Liver (tissue), 8 donors: ENCODE measurements at regions not wholly inside any gene's neighbourhood (a gene's known extent, or its start where the extent isn't known, plus 50 kb on each side); places are given as distances from the start of the nearest gene placed in this dataset.

Source experiments
- DNase-seq: peaks from one replicate; pipeline ENCODE4 v3.0.0-alpha.2; 2017; ENCODE audit warnings: low spot score
- H3K27ac ChIP-seq, 2 donors: one replicate each; pipeline ENCODE4 v1.7.0; 2013; ENCODE audit warnings: inconsistent platforms in 2 of 2, low read length in 2 of 2, control low read depth in 1 of 2, low read depth in 1 of 2, mild to moderate bottlenecking in 1 of 2
- H3K27me3 ChIP-seq, 4 donors: one replicate each; pipeline versions ENCODE4 v1.6.1 to v1.7.0; 2013; ENCODE audit warnings: low read length in 3 of 4, inconsistent platforms in 1 of 4, mild to moderate bottlenecking in 1 of 4, moderate library complexity in 1 of 4; ENCODE audit not compliant: control insufficient read depth in 4 of 4, insufficient read depth in 4 of 4
- H3K36me3 ChIP-seq, 4 donors: one replicate each; pipeline versions ENCODE4 v1.6.1 to v1.7.0; 2013; ENCODE audit warnings: low read length in 3 of 4, mild to moderate bottlenecking in 3 of 4, low read depth in 1 of 4, moderate library complexity in 1 of 4; ENCODE audit not compliant: control insufficient read depth in 4 of 4, insufficient read depth in 3 of 4
- H3K4me1 ChIP-seq, 4 donors: one replicate each; pipeline versions ENCODE4 v1.6.1 to v1.7.0; 2013; ENCODE audit warnings: low read length in 3 of 4, mild to moderate bottlenecking in 3 of 4, moderate library complexity in 1 of 4; ENCODE audit not compliant: control insufficient read depth in 4 of 4, insufficient read depth in 4 of 4
- H3K4me3 ChIP-seq, 3 donors: one replicate each; pipeline versions ENCODE4 v1.6.1 to v1.7.0; 2013; ENCODE audit warnings: low read length in 3 of 3, control low read depth in 1 of 3, low read depth in 1 of 3, mild to moderate bottlenecking in 1 of 3
- H3K9ac ChIP-seq, 2 donors: one replicate each; pipeline ENCODE4 v1.7.0; 2013; ENCODE audit warnings: low read length in 2 of 2, mild to moderate bottlenecking in 2 of 2, moderate library complexity in 2 of 2, control low read depth in 1 of 2, low read depth in 1 of 2
- H3K9me3 ChIP-seq, 4 donors: one replicate each; pipeline versions ENCODE4 v1.6.1 to v1.7.0; 2013; ENCODE audit warnings: low read length in 3 of 4; ENCODE audit not compliant: control insufficient read depth in 4 of 4
- EGR1 ChIP-seq, 2 donors: IDR thresholded peaks; 2 replicates each; pipeline ENCODE4 v1.6.1; 2016 to 2018; ENCODE audit warnings: antibody characterized with exemption in 2 of 2, low read depth in 2 of 2
- FOXA1 ChIP-seq: IDR thresholded peaks from 2 replicates; pipeline ENCODE4 v1.6.1; 2016; ENCODE audit warnings: antibody characterized with exemption
- FOXA2 ChIP-seq: IDR thresholded peaks from 2 replicates; pipeline ENCODE4 v1.6.1; 2016; ENCODE audit warnings: antibody characterized with exemption
- GABPA ChIP-seq, 2 donors: IDR thresholded peaks in 1 of 2; conservative IDR thresholded peaks in 1 of 2; 2 replicates each; pipeline ENCODE4 v1.6.1; 2016; ENCODE audit warnings: antibody characterized with exemption in 2 of 2, mild to moderate bottlenecking in 1 of 2, moderate library complexity in 1 of 2
- HNF4A ChIP-seq, 2 donors: conservative IDR thresholded peaks; 2 replicates each; pipeline ENCODE4 v1.6.1; 2016; ENCODE audit warnings: antibody characterized with exemption in 2 of 2, mild to moderate bottlenecking in 2 of 2
- HNF4G ChIP-seq: IDR thresholded peaks from 2 replicates; pipeline ENCODE4 v1.6.1; 2016; ENCODE audit warnings: antibody characterized with exemption
- JUND ChIP-seq, 2 donors: IDR thresholded peaks; 2 replicates each; pipeline ENCODE4 v1.6.1; 2016; ENCODE audit warnings: antibody characterized with exemption in 2 of 2
- NR2F2 ChIP-seq: IDR thresholded peaks from 2 replicates; pipeline ENCODE4 v1.6.1; 2016; ENCODE audit warnings: antibody characterized with exemption
- RXRA ChIP-seq, 2 donors: IDR thresholded peaks; 2 replicates each; pipeline ENCODE4 v1.6.1; 2017 to 2018; ENCODE audit warnings: antibody characterized with exemption in 2 of 2, mild to moderate bottlenecking in 1 of 2
- SP1 ChIP-seq: IDR thresholded peaks from 2 replicates; pipeline ENCODE4 v1.6.1; 2018; ENCODE audit warnings: antibody characterized with exemption, mild to moderate bottlenecking
- TAF1 ChIP-seq: conservative IDR thresholded peaks from 2 replicates; pipeline ENCODE4 v1.6.1; 2016; ENCODE audit warnings: antibody characterized with exemption, mild to moderate bottlenecking
- YY1 ChIP-seq: IDR thresholded peaks from 2 replicates; pipeline ENCODE4 v1.6.1; 2016; ENCODE audit warnings: antibody characterized with exemption, mild to moderate bottlenecking
- WGBS: extraction: QIAGEN DNeasy Blood & Tissue Kit; methylation state at CpG from one replicate; pipeline ENCODE4 v1.1.7; 2013; 5-methylcytosine and 5-hydroxymethylcytosine counted together
- TF ChIP-seq, protein P1 (sequence below): fragments of 150-350 bp; IDR thresholded peaks from 2 replicates; pipeline ENCODE4 v1.5.1; 2017; ENCODE audit warnings: improper control_type of control experiment, low read depth, low read length; ENCODE audit not compliant: missing input control
- TF ChIP-seq, protein P2 (sequence below): IDR thresholded peaks from 2 replicates; pipeline ENCODE4 v1.6.1; 2016; ENCODE audit warnings: antibody characterized with exemption
- TF ChIP-seq, protein P3 (sequence below): IDR thresholded peaks from 2 replicates; pipeline ENCODE4 v1.6.1; 2016; ENCODE audit warnings: antibody characterized with exemption
- TF ChIP-seq, protein P4 (sequence below): IDR thresholded peaks from 2 replicates; pipeline ENCODE4 v1.6.1; 2016; ENCODE audit warnings: antibody characterized with exemption, mild to moderate bottlenecking
- TF ChIP-seq, protein P5 (sequence below): IDR thresholded peaks from 2 replicates; pipeline ENCODE4 v1.6.1; 2016; ENCODE audit warnings: antibody characterized with exemption
- donor health status: healthy.
- donor health status: healthy.
- donor health status: healthy.
- donor health status: healthy.
- donor health status: healthy.

DNA sequence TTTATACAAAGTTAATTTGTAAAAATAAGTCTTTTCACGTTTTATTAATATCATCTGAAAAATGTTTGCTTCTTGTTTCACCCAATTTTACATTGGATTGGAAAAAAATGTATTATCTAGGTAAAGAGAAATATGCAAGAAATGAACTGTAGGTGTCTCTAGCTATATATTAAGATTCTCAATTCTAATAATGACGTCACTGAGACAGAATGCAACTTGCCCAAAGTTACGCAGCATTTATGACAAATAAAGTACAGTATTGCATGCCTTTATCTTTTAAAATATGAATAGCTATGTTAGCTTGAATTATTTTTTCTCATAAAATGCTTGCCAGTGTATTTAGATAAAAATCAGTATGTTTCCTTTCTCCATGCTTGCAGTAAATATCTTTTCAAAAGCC is 728.8 kb downstream of the RERGL start:
- H3K36me3 ChIP-seq, result no peaks in the 10 kb centered on the region
- no peak for TF ChIP-seq HNF4G
- TF ChIP-seq, protein P1, sequence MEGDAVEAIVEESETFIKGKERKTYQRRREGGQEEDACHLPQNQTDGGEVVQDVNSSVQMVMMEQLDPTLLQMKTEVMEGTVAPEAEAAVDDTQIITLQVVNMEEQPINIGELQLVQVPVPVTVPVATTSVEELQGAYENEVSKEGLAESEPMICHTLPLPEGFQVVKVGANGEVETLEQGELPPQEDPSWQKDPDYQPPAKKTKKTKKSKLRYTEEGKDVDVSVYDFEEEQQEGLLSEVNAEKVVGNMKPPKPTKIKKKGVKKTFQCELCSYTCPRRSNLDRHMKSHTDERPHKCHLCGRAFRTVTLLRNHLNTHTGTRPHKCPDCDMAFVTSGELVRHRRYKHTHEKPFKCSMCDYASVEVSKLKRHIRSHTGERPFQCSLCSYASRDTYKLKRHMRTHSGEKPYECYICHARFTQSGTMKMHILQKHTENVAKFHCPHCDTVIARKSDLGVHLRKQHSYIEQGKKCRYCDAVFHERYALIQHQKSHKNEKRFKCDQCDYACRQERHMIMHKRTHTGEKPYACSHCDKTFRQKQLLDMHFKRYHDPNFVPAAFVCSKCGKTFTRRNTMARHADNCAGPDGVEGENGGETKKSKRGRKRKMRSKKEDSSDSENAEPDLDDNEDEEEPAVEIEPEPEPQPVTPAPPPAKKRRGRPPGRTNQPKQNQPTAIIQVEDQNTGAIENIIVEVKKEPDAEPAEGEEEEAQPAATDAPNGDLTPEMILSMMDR, result no peak
- no peak for TF ChIP-seq FOXA2
- TF ChIP-seq, protein P2, sequence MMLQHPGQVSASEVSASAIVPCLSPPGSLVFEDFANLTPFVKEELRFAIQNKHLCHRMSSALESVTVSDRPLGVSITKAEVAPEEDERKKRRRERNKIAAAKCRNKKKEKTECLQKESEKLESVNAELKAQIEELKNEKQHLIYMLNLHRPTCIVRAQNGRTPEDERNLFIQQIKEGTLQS, result no peak
- TF ChIP-seq NR2F2, result no peak
- H3K27me3 ChIP-seq, result no peaks in the 10 kb centered on the region
- no peak overlapping the region for H3K27ac ChIP-seq
- DNase-seq, result no peak
- H3K9me3 ChIP-seq, result no peaks in the 10 kb centered on the region
- WGBS, result 67% methylated on average over 3 of the region's 3 CpGs
- no peak overlapping the region for H3K4me3 ChIP-seq
- H3K9ac ChIP-seq, result no peak overlapping the region
- no peaks in the 10 kb centered on the region for H3K4me1 ChIP-seq

DNA sequence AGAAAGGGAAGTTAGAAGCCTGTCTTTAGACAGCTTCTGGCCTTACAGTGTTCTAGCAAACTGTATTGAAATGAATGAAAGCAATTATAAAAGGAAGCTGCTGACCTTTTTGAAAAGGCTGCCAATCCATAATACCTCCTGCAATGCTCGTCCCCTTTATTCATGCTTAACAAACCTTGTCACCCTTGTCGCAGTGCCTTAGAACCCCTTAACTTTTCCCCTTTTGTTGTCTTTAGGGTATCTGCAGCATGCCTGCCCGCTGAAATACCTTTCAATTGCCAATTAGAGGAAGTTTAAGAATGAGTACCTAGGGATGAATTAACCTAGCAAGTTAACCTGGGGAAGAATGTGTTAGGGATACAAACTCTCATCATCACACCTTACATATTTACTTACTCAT is 731.2 kb downstream of the RERGL start:
- TF ChIP-seq, protein P3, sequence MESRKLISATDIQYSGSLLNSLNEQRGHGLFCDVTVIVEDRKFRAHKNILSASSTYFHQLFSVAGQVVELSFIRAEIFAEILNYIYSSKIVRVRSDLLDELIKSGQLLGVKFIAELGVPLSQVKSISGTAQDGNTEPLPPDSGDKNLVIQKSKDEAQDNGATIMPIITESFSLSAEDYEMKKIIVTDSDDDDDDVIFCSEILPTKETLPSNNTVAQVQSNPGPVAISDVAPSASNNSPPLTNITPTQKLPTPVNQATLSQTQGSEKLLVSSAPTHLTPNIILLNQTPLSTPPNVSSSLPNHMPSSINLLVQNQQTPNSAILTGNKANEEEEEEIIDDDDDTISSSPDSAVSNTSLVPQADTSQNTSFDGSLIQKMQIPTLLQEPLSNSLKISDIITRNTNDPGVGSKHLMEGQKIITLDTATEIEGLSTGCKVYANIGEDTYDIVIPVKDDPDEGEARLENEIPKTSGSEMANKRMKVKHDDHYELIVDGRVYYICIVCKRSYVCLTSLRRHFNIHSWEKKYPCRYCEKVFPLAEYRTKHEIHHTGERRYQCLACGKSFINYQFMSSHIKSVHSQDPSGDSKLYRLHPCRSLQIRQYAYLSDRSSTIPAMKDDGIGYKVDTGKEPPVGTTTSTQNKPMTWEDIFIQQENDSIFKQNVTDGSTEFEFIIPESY, result no peak
- TF ChIP-seq, protein P1, result no peak
- TF ChIP-seq TAF1 (no peak), RXRA (IDR thresholded peaks at IDR 0.05) (no peak), JUND (IDR thresholded peaks at IDR 0.05) (no peak), HNF4A (conservative IDR thresholded peaks at IDR 0.05) (no peak), YY1 (no peak), FOXA1 (no peak), EGR1 (IDR thresholded peaks at IDR 0.05; ENCODE audit: low read depth in 2 of 2) (no peak), FOXA2 (no peak), GABPA (IDR thresholded peaks at IDR 0.05 in 1 of 2, conservative IDR thresholded peaks at IDR 0.05 in 1 of 2) (no peak), SP1 (no peak), NR2F2 (no peak), HNF4G (no peak)
- TF ChIP-seq, protein P4, sequence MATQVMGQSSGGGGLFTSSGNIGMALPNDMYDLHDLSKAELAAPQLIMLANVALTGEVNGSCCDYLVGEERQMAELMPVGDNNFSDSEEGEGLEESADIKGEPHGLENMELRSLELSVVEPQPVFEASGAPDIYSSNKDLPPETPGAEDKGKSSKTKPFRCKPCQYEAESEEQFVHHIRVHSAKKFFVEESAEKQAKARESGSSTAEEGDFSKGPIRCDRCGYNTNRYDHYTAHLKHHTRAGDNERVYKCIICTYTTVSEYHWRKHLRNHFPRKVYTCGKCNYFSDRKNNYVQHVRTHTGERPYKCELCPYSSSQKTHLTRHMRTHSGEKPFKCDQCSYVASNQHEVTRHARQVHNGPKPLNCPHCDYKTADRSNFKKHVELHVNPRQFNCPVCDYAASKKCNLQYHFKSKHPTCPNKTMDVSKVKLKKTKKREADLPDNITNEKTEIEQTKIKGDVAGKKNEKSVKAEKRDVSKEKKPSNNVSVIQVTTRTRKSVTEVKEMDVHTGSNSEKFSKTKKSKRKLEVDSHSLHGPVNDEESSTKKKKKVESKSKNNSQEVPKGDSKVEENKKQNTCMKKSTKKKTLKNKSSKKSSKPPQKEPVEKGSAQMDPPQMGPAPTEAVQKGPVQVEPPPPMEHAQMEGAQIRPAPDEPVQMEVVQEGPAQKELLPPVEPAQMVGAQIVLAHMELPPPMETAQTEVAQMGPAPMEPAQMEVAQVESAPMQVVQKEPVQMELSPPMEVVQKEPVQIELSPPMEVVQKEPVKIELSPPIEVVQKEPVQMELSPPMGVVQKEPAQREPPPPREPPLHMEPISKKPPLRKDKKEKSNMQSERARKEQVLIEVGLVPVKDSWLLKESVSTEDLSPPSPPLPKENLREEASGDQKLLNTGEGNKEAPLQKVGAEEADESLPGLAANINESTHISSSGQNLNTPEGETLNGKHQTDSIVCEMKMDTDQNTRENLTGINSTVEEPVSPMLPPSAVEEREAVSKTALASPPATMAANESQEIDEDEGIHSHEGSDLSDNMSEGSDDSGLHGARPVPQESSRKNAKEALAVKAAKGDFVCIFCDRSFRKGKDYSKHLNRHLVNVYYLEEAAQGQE, result no peak
- TF ChIP-seq, protein P5, sequence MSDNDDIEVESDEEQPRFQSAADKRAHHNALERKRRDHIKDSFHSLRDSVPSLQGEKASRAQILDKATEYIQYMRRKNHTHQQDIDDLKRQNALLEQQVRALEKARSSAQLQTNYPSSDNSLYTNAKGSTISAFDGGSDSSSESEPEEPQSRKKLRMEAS, result no peak
- 20% methylated on average over 3 of the region's 3 CpGs for WGBS

More for the DNA sequence above, 731.2 kb downstream of the RERGL start:
- DNase-seq, result no peak
- Histone ChIP-seq H3K27ac (no peak overlapping the region), H3K36me3 (no peaks in the 10 kb centered on the region), H3K4me1 (no peaks in the 10 kb centered on the region), H3K9ac (no peak overlapping the region), H3K4me3 (no peak overlapping the region), H3K9me3 (peaks cover 0 to 1% (median 0%) of the 10 kb centered on the region in 4 donors), H3K27me3 (no peaks in the 10 kb centered on the region)
